Osteoblast (primary cell): ENCODE measurements at regions not wholly inside any gene's neighbourhood (a gene's known extent, or its start where the extent isn't known, plus 50 kb on each side); places are given as distances from the start of the nearest gene placed in this dataset.

ENCODE experiments used
- DNase-seq: peaks from one replicate; pipeline ENCODE4 v3.0.0; 2011; ENCODE audit warnings: low spot score, mixed read lengths; ENCODE audit not compliant: insufficient read length; ENCODE audit errors: missing footprints
- H2AFZ ChIP-seq: 2 replicates; pipeline ENCODE4 v1.6.0; 2011; ENCODE audit warnings: mild to moderate bottlenecking, low read length
- H3K27ac ChIP-seq: 2 replicates; pipeline ENCODE4 v1.5.1; 2011; ENCODE audit warnings: mild to moderate bottlenecking, low read depth, low read length, moderate library complexity
- H3K27me3 ChIP-seq: 2 replicates; pipeline ENCODE4 v1.6.0; 2012; ENCODE audit warnings: mild to moderate bottlenecking, control low read depth, inconsistent platforms, low read length, moderate library complexity; ENCODE audit not compliant: insufficient read depth
- H3K36me3 ChIP-seq: 2 replicates; pipeline ENCODE4 v1.5.1; 2011; ENCODE audit warnings: mild to moderate bottlenecking, low read length, control low read depth, moderate library complexity; ENCODE audit not compliant: insufficient read depth
- H3K4me1 ChIP-seq: 2 replicates; pipeline ENCODE4 v1.5.1; 2011; ENCODE audit warnings: mild to moderate bottlenecking, low read length, control low read depth, moderate library complexity; ENCODE audit not compliant: insufficient read depth
- H3K4me2 ChIP-seq: 2 replicates; pipeline ENCODE4 v1.6.0; 2011; ENCODE audit warnings: mild to moderate bottlenecking, low read length; ENCODE audit not compliant: insufficient read depth
- H3K4me3 ChIP-seq: fragments of 200-600 bp; sonication (generic); 3 replicates; pipeline ENCODE4 v1.5.1; 2012; ENCODE audit warnings: mild to moderate bottlenecking, low read length, inconsistent platforms; ENCODE audit not compliant: insufficient read depth
- H3K79me2 ChIP-seq: 2 replicates; pipeline ENCODE4 v1.6.0; 2012; ENCODE audit warnings: mild to moderate bottlenecking, low read length, control low read depth, inconsistent platforms; ENCODE audit not compliant: insufficient read depth
- H3K9me3 ChIP-seq: 2 replicates; pipeline ENCODE4 v1.5.1; 2011; ENCODE audit warnings: low read depth, low read length, control low read depth
- H4K20me1 ChIP-seq: 2 replicates; pipeline ENCODE4 v1.6.0; 2012; ENCODE audit warnings: mild to moderate bottlenecking, low read length, control low read depth; ENCODE audit not compliant: insufficient read depth
- TF ChIP-seq, protein P1 (sequence below): IDR thresholded peaks from 2 replicates; pipeline ENCODE4 v1.5.1; 2011; ENCODE audit warnings: mild to moderate bottlenecking, low read depth, low read length, moderate library complexity; ENCODE audit errors: extremely low read depth

DNA sequence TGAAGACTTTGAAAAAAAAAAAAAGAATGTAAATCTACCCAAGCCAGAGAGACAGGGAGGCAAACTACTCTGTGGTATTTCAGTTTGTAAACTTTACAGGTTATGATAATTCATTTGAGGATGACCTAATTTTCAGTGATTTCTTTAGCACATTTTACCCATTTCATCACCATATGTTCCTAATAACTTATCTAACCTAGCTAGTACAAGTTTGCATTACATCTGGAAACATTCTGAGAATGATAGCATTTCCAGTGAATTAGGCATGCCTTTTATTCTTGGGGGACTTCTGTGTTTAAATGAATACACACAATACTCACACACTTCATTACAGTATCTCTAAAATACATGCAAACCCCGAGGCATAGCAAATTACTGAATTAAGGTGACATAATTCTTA, 1055.5 kb downstream of the PCDH18 start:
- Histone ChIP-seq H3K79me2 (no peaks in the 10 kb centered on the region), H2AFZ (no peak overlapping the region), H3K27me3 (no peaks in the 10 kb centered on the region), H3K4me2 (no peak overlapping the region), H4K20me1 (no peaks in the 10 kb centered on the region), H3K4me3 (no peak overlapping the region), H3K36me3 (no peaks in the 10 kb centered on the region), H3K27ac (no peak overlapping the region), H3K9me3 (peaks cover 1% of the 10 kb centered on the region), H3K4me1 (no peaks in the 10 kb centered on the region)
- no peak for DNase-seq
- TF ChIP-seq, protein P1, sequence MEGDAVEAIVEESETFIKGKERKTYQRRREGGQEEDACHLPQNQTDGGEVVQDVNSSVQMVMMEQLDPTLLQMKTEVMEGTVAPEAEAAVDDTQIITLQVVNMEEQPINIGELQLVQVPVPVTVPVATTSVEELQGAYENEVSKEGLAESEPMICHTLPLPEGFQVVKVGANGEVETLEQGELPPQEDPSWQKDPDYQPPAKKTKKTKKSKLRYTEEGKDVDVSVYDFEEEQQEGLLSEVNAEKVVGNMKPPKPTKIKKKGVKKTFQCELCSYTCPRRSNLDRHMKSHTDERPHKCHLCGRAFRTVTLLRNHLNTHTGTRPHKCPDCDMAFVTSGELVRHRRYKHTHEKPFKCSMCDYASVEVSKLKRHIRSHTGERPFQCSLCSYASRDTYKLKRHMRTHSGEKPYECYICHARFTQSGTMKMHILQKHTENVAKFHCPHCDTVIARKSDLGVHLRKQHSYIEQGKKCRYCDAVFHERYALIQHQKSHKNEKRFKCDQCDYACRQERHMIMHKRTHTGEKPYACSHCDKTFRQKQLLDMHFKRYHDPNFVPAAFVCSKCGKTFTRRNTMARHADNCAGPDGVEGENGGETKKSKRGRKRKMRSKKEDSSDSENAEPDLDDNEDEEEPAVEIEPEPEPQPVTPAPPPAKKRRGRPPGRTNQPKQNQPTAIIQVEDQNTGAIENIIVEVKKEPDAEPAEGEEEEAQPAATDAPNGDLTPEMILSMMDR, result no peak

DNA sequence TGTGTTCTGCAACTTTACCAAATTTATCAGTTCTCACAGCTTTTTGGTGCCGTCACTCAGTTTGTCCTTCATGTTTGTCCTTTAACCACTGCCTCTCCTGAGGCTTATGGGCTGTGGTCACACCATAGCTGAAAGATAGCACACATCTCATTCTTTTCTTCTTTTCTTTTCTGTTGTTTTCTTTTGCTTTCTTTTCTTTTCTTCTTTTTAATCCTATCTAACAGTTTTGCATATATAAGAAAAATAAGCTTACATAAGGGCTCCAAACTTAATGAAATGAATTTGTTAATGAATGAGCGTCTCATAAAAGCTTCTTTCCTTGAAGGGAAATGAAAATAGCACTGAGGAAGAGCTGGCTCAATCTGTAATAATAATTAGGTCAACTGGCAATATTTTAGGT, 1061.2 kb downstream of the PCDH18 start:
- Histone ChIP-seq H3K36me3 (no peaks in the 10 kb centered on the region), H3K79me2 (no peaks in the 10 kb centered on the region), H3K4me3 (no peak overlapping the region), H3K27ac (no peak overlapping the region), H2AFZ (no peak overlapping the region), H3K27me3 (no peaks in the 10 kb centered on the region), H3K4me1 (no peaks in the 10 kb centered on the region), H4K20me1 (no peaks in the 10 kb centered on the region), H3K9me3 (no peaks in the 10 kb centered on the region), H3K4me2 (no peak overlapping the region)
- TF ChIP-seq, protein P1, result no peak
- DNase-seq, result no peak

DNA sequence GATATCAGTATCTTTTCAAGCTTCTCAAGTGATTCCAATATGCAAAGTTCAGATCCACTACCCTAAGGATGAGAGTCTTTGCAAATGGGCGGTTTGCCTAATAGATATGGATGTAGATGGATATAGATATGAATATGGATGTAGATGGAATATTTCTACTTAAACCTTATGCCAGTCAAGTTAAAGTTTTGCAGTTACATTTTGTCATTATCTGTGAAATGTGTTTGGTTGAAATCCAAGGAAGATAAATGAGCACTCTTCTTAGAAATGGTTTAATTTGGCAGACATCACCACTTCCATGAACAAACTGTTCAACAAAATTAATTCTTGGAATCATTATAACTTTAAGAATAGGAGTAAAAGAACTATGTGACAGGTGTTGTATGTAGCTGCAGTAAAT, 1066.6 kb downstream of the PCDH18 start:
- TF ChIP-seq, protein P1, result no peak
- Histone ChIP-seq H4K20me1 (no peaks in the 10 kb centered on the region), H3K36me3 (no peaks in the 10 kb centered on the region), H3K4me2 (no peak overlapping the region), H2AFZ (no peak overlapping the region), H3K4me1 (no peaks in the 10 kb centered on the region), H3K4me3 (no peak overlapping the region), H3K27ac (no peak overlapping the region), H3K79me2 (no peaks in the 10 kb centered on the region), H3K27me3 (no peaks in the 10 kb centered on the region), H3K9me3 (no peaks in the 10 kb centered on the region)
- no peak for DNase-seq

DNA sequence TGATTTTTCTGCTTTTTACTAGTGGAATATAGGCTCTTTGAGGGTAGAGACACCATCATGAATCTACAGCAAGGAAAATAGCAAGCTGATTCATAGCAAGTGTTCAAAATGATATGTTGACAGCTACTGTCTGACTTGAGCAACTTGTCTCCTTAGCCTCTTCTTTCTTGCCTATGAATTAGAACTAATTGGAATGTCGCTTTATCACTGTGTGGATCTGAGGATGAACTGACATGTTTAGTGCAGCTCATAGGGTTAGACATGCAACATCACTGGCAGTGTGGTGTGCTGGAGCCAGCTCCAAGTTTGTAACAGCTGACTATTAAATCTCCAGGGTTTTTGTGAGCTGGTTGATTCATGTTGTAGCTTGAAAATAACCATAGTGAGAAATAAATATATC, 1068.4 kb downstream of the PCDH18 start:
- H3K79me2 ChIP-seq, result no peaks in the 10 kb centered on the region
- no peak overlapping the region for H3K4me3 ChIP-seq
- no peaks in the 10 kb centered on the region for H3K4me1 ChIP-seq
- TF ChIP-seq, protein P1, result no peak
- H3K9me3 ChIP-seq, result peaks cover 2% of the 10 kb centered on the region
- H3K27me3 ChIP-seq, result no peaks in the 10 kb centered on the region
- DNase-seq, result no peak
- H2AFZ ChIP-seq, result no peak overlapping the region
- H4K20me1 ChIP-seq, result no peaks in the 10 kb centered on the region
- H3K27ac ChIP-seq, result no peak overlapping the region
- H3K4me2 ChIP-seq, result no peak overlapping the region
- H3K36me3 ChIP-seq, result no peaks in the 10 kb centered on the region
